PC-3 (cell line): ENCODE measurements at regions not wholly inside any gene's neighbourhood (a gene's known extent, or its start where the extent isn't known, plus 50 kb on each side); places are given as distances from the start of the nearest gene placed in this dataset.
"Not testable (repeated sequence)": the region's sequence is repeated elsewhere in the genome, so short reads cannot be mapped to it uniquely, and the experiment has no call there.

Experiments
- ATAC-seq: fragments of 200-7000 bp; cut with Tn5 transposase; 2 replicates; pipeline ENCODE4 v1.9.1; 2020; ENCODE audit warnings: mild to moderate bottlenecking, moderate library complexity
- BruUV-seq: library from RNA; stranded (reverse); fragments of 400-500 nt; replicated peaks from 2 replicates; lab custom pipeline; 2021; lab: Mats Ljungman, UMichigan
- CTCF ChIA-PET: fragments of 300-600 bp; sonication (Branson Sonifier 250); formaldehyde crosslinking; loops from one replicate; lab custom pipeline; 2022; ENCODE audit warnings: antibody characterized with exemption; lab: Charles Lee
- POLR2A ChIA-PET: fragments of 300-600 bp; sonication (Branson Sonifier 250); formaldehyde crosslinking; loops from one replicate; lab custom pipeline; 2022; ENCODE audit warnings: antibody characterized with exemption; ENCODE audit not compliant: unreplicated experiment; lab: Charles Lee
- DNase-seq: peaks from one replicate; pipeline ENCODE4 v3.0.0-alpha.2; 2015
- H2AFZ ChIP-seq: fragments of 300-600 bp; sonication (generic); 2 replicates; pipeline ENCODE4 v1.6.0; 2016; ENCODE audit warnings: antibody characterized with exemption, low read length
- H3F3A ChIP-seq: fragments of 300-600 bp; sonication (generic); one replicate; pipeline ENCODE4 v1.6.0; 2017; ENCODE audit warnings: antibody characterized with exemption, low read length, control low read depth, mild to moderate bottlenecking; ENCODE audit not compliant: unreplicated experiment
- H3K27ac ChIP-seq: fragments of 300-600 bp; sonication (generic); 2 replicates; pipeline ENCODE4 v1.5.1; 2016; ENCODE audit warnings: mild to moderate bottlenecking, low read length
- H3K27me3 ChIP-seq: fragments of 300-600 bp; sonication (generic); 2 replicates; pipeline ENCODE4 v1.6.1; 2016; ENCODE audit warnings: low read length, mixed read lengths
- H3K36me3 ChIP-seq: fragments of 300-600 bp; sonication (generic); 2 replicates; pipeline ENCODE4 v1.6.1; 2016; ENCODE audit warnings: low read depth, mixed run types, low read length, mixed read lengths
- H3K4me1 ChIP-seq: fragments of 300-600 bp; sonication (generic); 2 replicates; pipeline ENCODE4 v1.5.1; 2016; ENCODE audit warnings: low read length; ENCODE audit not compliant: insufficient read depth
- H3K4me2 ChIP-seq: fragments of 300-600 bp; sonication (generic); 2 replicates; pipeline ENCODE4 v1.6.0; 2016; ENCODE audit warnings: low read length
- H3K4me3 ChIP-seq: fragments of 300-600 bp; sonication (generic); 2 replicates; pipeline ENCODE4 v1.5.1; 2016; ENCODE audit warnings: mild to moderate bottlenecking, low read length, mixed read lengths
- H3K79me2 ChIP-seq: fragments of 300-600 bp; sonication (generic); 2 replicates; pipeline ENCODE4 v1.6.1; 2017; ENCODE audit warnings: low read length, mixed read lengths
- H3K9ac ChIP-seq: fragments of 300-600 bp; sonication (generic); 2 replicates; pipeline ENCODE4 v1.6.0; 2016; ENCODE audit warnings: mild to moderate bottlenecking, low read length
- H3K9me2 ChIP-seq: fragments of 300-600 bp; sonication (generic); replicated peaks from 2 replicates; pipeline ENCODE4 v1.6.1; 2016; ENCODE audit warnings: mixed run types, low read length, mixed read lengths
- H3K9me3 ChIP-seq: fragments of 300-600 bp; sonication (generic); 2 replicates; pipeline ENCODE4 v1.6.1; 2016; ENCODE audit warnings: low read length, mixed read lengths
- H4K20me1 ChIP-seq: fragments of 300-600 bp; sonication (generic); 2 replicates; pipeline ENCODE4 v1.6.1; 2016; ENCODE audit warnings: low read length, mixed read lengths
- CTCF ChIP-seq: fragments of 300-600 bp; sonication (generic); conservative IDR thresholded peaks from 2 replicates; pipeline ENCODE4 v1.5.1; 2017; ENCODE audit warnings: antibody characterized with exemption, low read depth, mild to moderate bottlenecking, low read length
- EZH2 ChIP-seq: fragments of 300-600 bp; sonication (generic); IDR thresholded peaks from one replicate; pipeline ENCODE4 v1.6.1; 2017; ENCODE audit warnings: antibody characterized with exemption, mild to moderate bottlenecking, low read length; ENCODE audit not compliant: unreplicated experiment
- EZH2phosphoT487 ChIP-seq: fragments of 300-600 bp; sonication (generic); IDR thresholded peaks from 2 replicates; pipeline ENCODE4 v1.6.1; 2018; ENCODE audit warnings: mild to moderate bottlenecking, antibody characterized with exemption, low read length, borderline replicate concordance
- intact Hi-C: fragments of 100-400 bp; cut with micrococcal nuclease; formaldehyde crosslinking; loops from 2 replicates; pipeline ENCODE4 v1.9.0; 2023

GRCh38 chr10:80964955-80965614 lies 427.4 kb downstream of the SH2D4B start:
- no peak for TF ChIP-seq CTCF
- TF ChIP-seq EZH2: no peak
- no peak for TF ChIP-seq EZH2phosphoT487
- no peaks in the 10 kb centered on the region for H3K36me3 ChIP-seq
- no peaks in the 10 kb centered on the region for H3K4me1 ChIP-seq
- POLR2A ChIA-PET: no interaction called here
- H3K9ac ChIP-seq: no peak overlapping the region
- intact Hi-C loops: no loop called here
- no peak overlapping the region for H3K4me3 ChIP-seq
- H3K4me2 ChIP-seq: no peak overlapping the region
- H3K9me3 ChIP-seq: no peaks in the 10 kb centered on the region
- H3K27ac ChIP-seq: no peak overlapping the region
- H3K27me3 ChIP-seq: no peaks in the 10 kb centered on the region
- DNase-seq: no peak
- no peak for ATAC-seq
- no peaks in the 10 kb centered on the region for H3F3A ChIP-seq
- CTCF ChIA-PET: no interaction called here
- H4K20me1 ChIP-seq: no peaks in the 10 kb centered on the region
- no peaks in the 10 kb centered on the region for H3K9me2 ChIP-seq
- BruUV-seq: no TSS peak
- no peak overlapping the region for H2AFZ ChIP-seq
- H3K79me2 ChIP-seq: no peaks in the 10 kb centered on the region

DNA sequence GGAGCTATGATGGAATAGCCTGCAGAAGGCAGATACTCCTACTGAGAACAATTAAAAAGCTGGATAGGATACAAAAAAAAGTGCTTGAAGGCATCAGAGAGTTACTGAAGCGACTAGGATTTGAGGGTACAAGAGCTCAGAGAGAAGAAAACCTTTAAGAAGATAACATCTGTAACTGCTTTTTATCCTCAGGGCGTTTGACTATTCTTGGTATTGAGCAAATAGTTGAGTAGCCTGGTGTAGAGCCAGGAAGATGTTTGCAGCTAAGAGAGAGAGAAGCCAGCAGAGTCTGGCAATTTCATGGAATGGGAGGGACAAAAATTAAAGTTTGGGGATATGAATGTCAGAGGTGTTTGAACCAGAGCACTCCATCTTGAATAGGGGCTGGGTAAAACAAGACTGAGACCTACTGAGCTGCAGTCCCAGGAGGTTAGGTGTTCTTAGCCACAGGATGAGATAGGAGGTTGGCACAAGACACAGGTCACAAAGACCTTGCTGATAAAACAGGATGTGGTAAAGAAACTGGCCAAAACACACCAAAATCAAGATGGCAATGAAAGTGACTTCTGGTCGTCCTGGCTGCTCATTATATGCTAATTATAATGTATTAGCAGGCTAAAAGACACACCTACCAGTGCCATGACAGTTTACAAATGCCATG lies 428.8 kb downstream of the SH2D4B start:
- Histone ChIP-seq H3K27me3 (no peaks in the 10 kb centered on the region), H3F3A (no peaks in the 10 kb centered on the region), H3K4me1 (no peaks in the 10 kb centered on the region), H3K79me2 (no peaks in the 10 kb centered on the region), H4K20me1 (no peaks in the 10 kb centered on the region), H3K4me2 (no peak overlapping the region), H2AFZ (no peak overlapping the region), H3K4me3 (no peak overlapping the region), H3K9me3 (no peaks in the 10 kb centered on the region), H3K9me2 (no peaks in the 10 kb centered on the region), H3K27ac (no peak overlapping the region), H3K36me3 (no peaks in the 10 kb centered on the region), H3K9ac (no peak overlapping the region)
- DNase-seq (no peak), ATAC-seq (no peak)
- TF ChIP-seq EZH2 (no peak), CTCF (no peak), EZH2phosphoT487 (no peak)
- POLR2A ChIA-PET: no interaction called here
- intact Hi-C loops: no loop called here
- BruUV-seq: no TSS peak
- CTCF ChIA-PET: no interaction called here

GRCh38 chr10:80967357-80967756 lies 429.7 kb downstream of the SH2D4B start:
- CTCF ChIA-PET, DNase-seq, H3K4me1 ChIP-seq, ATAC-seq, H3K9me3 ChIP-seq, H4K20me1 ChIP-seq, H3F3A ChIP-seq, H3K4me3 ChIP-seq, H3K36me3 ChIP-seq, H3K9ac ChIP-seq, BruUV-seq, H3K9me2 ChIP-seq, H3K27me3 ChIP-seq, H3K27ac ChIP-seq, H3K79me2 ChIP-seq, intact Hi-C loops, H2AFZ ChIP-seq, H3K4me2 ChIP-seq, POLR2A ChIA-PET: not testable (repeated sequence)
